ENCODE measurements at regions not wholly inside any gene's neighbourhood (a gene's known extent, or its start where the extent isn't known, plus 50 kb on each side); places are given as distances from the start of the nearest gene placed in this dataset.

DNA sequence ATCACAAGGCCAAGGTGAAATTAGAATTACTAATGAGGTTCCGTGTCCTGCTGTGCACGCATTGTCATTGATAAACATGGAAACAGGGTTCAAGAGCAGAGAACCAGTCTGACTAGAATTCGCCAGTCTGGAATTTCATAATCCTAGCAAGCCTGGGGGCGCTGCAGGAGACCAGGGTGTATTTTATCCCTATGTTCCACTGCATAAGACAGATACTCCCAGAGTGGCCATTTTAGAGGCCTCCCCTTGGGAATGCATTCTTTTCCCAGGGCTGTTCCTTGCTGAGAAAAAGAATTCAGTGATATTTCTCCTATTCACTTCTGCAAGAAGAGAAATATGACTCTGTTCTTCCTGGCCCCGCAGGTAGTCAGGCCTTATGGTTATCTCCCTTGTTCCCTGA is 1387.7 kb downstream of the MAT2B start:
- TF ChIP-seq, protein P1, sequence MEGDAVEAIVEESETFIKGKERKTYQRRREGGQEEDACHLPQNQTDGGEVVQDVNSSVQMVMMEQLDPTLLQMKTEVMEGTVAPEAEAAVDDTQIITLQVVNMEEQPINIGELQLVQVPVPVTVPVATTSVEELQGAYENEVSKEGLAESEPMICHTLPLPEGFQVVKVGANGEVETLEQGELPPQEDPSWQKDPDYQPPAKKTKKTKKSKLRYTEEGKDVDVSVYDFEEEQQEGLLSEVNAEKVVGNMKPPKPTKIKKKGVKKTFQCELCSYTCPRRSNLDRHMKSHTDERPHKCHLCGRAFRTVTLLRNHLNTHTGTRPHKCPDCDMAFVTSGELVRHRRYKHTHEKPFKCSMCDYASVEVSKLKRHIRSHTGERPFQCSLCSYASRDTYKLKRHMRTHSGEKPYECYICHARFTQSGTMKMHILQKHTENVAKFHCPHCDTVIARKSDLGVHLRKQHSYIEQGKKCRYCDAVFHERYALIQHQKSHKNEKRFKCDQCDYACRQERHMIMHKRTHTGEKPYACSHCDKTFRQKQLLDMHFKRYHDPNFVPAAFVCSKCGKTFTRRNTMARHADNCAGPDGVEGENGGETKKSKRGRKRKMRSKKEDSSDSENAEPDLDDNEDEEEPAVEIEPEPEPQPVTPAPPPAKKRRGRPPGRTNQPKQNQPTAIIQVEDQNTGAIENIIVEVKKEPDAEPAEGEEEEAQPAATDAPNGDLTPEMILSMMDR (IDR thresholded peaks at IDR 0.05; ENCODE audit: low read depth, low read length), result no peak
- no peak for DNase-seq (ENCODE audit: extremely low read depth, low read depth)

DNA sequence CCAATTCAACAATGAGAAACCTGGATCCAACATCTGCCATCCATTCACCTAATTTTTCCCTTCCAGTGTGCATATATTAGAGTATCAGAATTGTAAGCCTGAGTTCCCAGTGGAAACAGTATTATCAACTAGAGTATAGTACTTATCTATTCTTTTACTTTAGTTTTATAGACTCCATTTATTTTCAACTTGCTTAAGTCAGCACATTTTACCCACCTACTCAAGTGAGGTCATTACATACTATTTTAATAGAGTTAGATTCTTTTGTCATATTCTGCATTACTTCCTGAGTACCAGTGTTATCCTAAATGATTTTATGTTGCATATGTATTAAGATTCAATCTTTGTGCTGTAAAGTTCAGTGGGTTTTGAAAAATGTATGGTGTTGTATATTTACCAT is 1393.3 kb downstream of the MAT2B start:
- TF ChIP-seq, protein P1 (IDR thresholded peaks at IDR 0.05; ENCODE audit: low read depth, low read length), result no peak
- DNase-seq (ENCODE audit: extremely low read depth, low read depth), result no peak

DNA sequence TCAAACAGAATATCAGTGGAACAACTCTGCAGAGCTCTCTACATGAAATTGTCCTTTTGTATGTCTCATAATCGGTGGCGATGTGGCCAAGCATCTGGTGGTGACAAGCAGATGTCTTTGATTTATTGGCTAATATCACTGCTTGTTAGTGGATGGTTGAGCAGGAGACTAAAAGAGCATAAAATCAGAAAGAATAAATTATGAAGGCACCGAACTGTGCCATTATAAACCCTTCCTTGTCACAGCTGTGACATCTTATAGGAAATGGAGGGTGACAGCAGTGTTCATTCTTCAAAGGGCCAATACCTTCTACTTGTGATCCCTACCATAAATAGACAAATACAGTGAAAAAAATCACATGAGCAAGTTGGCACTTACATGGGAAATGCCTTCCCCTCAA is 1404.3 kb downstream of the MAT2B start:
- no peak for DNase-seq (ENCODE audit: extremely low read depth, low read depth)
- TF ChIP-seq, protein P1 (IDR thresholded peaks at IDR 0.05; ENCODE audit: low read depth, low read length), result no peak

DNA sequence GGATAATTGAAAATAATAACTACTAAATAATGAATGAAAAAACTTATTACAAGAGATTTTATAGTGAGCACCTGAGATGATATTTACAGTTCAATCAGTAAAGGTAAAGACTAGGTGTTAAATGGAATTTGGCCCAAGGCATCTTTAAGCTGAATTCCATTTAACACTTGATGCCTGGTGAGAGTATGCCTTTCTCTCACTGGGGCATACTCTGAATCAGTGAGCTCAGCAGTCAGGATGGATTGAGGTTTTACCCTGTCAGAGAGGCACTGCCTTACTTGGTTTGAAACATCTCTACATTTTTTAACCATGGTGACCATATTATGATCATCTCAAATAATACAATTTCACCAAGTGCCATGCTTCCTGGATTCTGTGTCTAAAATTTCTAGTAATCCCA is 1416.3 kb downstream of the MAT2B start:
- TF ChIP-seq, protein P1 (IDR thresholded peaks at IDR 0.05; ENCODE audit: low read depth, low read length), result no peak
- DNase-seq (ENCODE audit: extremely low read depth, low read depth), result no peak

DNA sequence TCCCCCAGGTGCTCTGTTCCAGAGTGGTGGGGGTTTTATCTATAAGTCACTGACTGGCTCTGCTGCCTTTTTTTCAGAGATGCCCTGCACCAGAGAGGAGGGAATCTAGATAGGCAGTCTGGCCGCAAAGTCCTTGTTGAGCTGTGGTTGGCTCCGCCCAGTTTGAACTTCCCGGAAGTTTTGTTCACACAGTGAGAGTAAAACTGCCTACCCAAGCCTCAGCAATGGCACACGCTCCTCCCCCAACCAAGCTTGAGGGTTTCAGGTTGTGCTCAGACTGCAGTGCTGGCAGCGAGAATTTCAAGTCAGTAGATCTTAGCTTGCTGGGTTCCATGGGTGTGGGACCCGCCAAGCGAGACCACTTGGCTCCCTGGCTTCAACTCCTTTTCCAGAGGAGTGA is 1428.6 kb downstream of the MAT2B start:
- no peak for DNase-seq (ENCODE audit: extremely low read depth, low read depth)
- TF ChIP-seq, protein P1 (IDR thresholded peaks at IDR 0.05; ENCODE audit: low read depth, low read length), result no peak

DNA sequence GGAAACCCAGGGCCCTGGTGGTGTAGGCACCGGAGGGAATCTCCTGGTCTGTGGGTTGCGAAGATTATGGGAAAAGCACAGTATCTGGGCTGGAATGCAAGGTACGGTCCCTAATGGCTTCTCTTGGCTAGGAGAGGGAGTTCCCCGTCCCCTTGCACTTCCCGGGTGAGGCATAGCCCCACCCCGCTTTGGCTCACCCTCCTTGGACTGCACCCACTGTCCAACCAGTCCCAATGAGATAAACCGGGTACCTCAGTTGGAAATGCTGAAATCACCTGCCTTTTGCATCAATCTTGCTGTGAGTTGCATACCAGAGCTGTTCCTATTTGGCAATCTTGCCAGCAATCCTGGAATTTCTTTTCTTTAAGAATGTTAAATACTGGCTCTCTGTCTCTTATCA is 1429.1 kb downstream of the MAT2B start:
- no peak for DNase-seq (ENCODE audit: extremely low read depth, low read depth)
- TF ChIP-seq, protein P1 (IDR thresholded peaks at IDR 0.05; ENCODE audit: low read depth, low read length), result no peak

DNA sequence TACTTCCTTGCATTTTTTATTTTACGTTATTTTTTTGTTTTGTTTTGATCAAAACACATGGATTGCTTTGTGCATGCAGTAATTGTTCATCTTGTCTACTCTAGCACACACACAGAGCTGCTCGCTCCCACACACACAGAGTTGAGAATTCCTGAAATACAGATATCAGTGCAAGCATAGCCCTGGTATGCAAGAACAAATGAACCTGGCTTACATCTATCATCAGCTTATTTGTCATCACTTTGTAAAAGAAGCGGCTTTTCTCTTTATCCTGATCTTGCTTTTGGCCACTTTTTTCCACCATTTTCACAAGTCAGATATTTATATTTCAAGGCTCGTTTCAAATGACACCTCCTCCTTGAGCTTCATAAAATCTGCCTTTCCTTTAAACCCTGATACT is 1435.7 kb downstream of the MAT2B start:
- no peak for DNase-seq (ENCODE audit: extremely low read depth, low read depth)
- TF ChIP-seq, protein P1 (IDR thresholded peaks at IDR 0.05; ENCODE audit: low read depth, low read length), result no peak
